SU-DHL-6 (cell line): ENCODE measurements at regions not wholly inside any gene's neighbourhood (a gene's known extent, or its start where the extent isn't known, plus 50 kb on each side); places are given as distances from the start of the nearest gene placed in this dataset.

ENCODE experiments used
- H2AFZ ChIP-seq: fragments of 200-600 bp; sonication (generic); 2 replicates; pipeline ENCODE4 v1.6.1; 2014; ENCODE audit warnings: low read depth, mild to moderate bottlenecking, moderate library complexity, mixed read lengths, antibody characterized with exemption, low read length; ENCODE audit not compliant: severe bottlenecking
- H3F3A ChIP-seq: fragments of 200-600 bp; shearing (Covaris generic); 2 replicates; pipeline ENCODE4 v1.6.0; 2016; ENCODE audit warnings: antibody characterized with exemption, mild to moderate bottlenecking; ENCODE audit not compliant: insufficient read depth
- H3K27ac ChIP-seq: fragments of 200-600 bp; sonication (generic); 2 replicates; pipeline ENCODE4 v1.5.1; 2016; ENCODE audit warnings: low read depth, mild to moderate bottlenecking, low read length, moderate library complexity, mixed read lengths
- H3K27me3 ChIP-seq: fragments of 200-600 bp; sonication (generic), shearing (Covaris generic); 2 replicates; pipeline ENCODE4 v1.6.0; 2014; ENCODE audit warnings: mild to moderate bottlenecking, low read length
- H3K36me3 ChIP-seq: fragments of 200-600 bp; sonication (generic); 2 replicates; pipeline ENCODE4 v1.6.1; 2014; ENCODE audit warnings: mild to moderate bottlenecking, low read length, mixed read lengths
- H3K4me2 ChIP-seq: fragments of 300-600, 200-600 bp; shearing (Covaris generic), sonication (generic); 2 replicates; pipeline ENCODE4 v1.6.0; 2014; ENCODE audit warnings: low read length, low read depth, mild to moderate bottlenecking; ENCODE audit not compliant: poor library complexity, severe bottlenecking
- H3K4me3 ChIP-seq: fragments of 200-600 bp; sonication (generic); 2 replicates; pipeline ENCODE4 v1.5.1; 2014; ENCODE audit warnings: antibody characterized with exemption, low read length, mild to moderate bottlenecking, mixed read lengths; ENCODE audit not compliant: insufficient read depth, poor library complexity, severe bottlenecking
- H3K79me2 ChIP-seq: fragments of 200-600 bp; sonication (generic); 2 replicates; pipeline ENCODE4 v1.6.1; 2014; ENCODE audit warnings: mild to moderate bottlenecking, low read length, moderate library complexity; ENCODE audit not compliant: insufficient read depth
- H3K9ac ChIP-seq: fragments of 200-600 bp; sonication (generic); 2 replicates; pipeline ENCODE4 v1.7.0; 2014; ENCODE audit warnings: mild to moderate bottlenecking, low read length
- H3K9me2 ChIP-seq: fragments of 200-600 bp; sonication (generic); replicated peaks from 2 replicates; pipeline ENCODE4 v1.6.1; 2014; ENCODE audit warnings: low read length; ENCODE audit not compliant: insufficient read depth
- H3K9me3 ChIP-seq: fragments of 200-600 bp; sonication (generic); 2 replicates; pipeline ENCODE4 v1.6.1; 2014; ENCODE audit warnings: low read length, mixed read lengths; ENCODE audit not compliant: insufficient read depth
- H4K20me1 ChIP-seq: fragments of 200-600 bp; sonication (generic); 2 replicates; pipeline ENCODE4 v1.6.1; 2014; ENCODE audit warnings: low read depth, mild to moderate bottlenecking, antibody characterized with exemption, low read length, moderate library complexity, mixed read lengths
- EZH2phosphoT487 ChIP-seq: fragments of 200-600 bp; sonication (generic), shearing (Covaris generic); conservative IDR thresholded peaks from 2 replicates; pipeline ENCODE4 v1.6.1; 2018; ENCODE audit warnings: mild to moderate bottlenecking, antibody characterized with exemption, low read length, moderate library complexity, mixed read lengths
- TF ChIP-seq, protein P1 (sequence below): fragments of 200-600 bp; sonication (generic); IDR thresholded peaks from one replicate; pipeline ENCODE4 v1.5.1; 2017; ENCODE audit warnings: antibody characterized with exemption, mild to moderate bottlenecking, low read length, moderate library complexity; ENCODE audit not compliant: insufficient read depth, poor library complexity, severe bottlenecking

DNA sequence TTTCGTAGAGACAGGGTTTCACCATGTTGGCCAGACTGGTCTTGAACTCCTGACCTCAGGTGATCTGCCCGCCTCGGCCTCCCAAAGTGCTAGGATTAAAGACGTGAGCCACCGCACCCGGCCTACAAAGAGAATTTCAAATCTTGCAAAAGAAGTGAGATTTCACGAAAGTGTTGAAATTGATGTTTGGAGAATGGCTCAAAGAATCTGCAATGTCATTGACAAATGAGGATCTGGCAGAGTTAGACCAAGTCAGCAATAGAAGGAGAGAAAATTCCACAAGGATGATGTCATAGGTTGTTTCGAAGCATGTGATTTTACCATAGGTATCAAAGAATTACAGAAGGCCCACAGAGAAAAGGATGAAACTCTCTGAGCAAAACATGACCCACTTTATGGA is 71.7 kb downstream of the LYZL2 start:
- Histone ChIP-seq H3K27me3 (no peaks in the 10 kb centered on the region), H3K9ac (no peak overlapping the region), H3K27ac (no peak overlapping the region), H3F3A (no peaks in the 10 kb centered on the region), H3K4me2 (no peak overlapping the region), H4K20me1 (no peaks in the 10 kb centered on the region), H3K9me3 (no peaks in the 10 kb centered on the region), H3K9me2 (no peaks in the 10 kb centered on the region), H3K4me3 (no peak overlapping the region), H3K36me3 (no peaks in the 10 kb centered on the region), H3K79me2 (no peaks in the 10 kb centered on the region), H2AFZ (no peak overlapping the region)
- TF ChIP-seq EZH2phosphoT487 = no peak
- TF ChIP-seq, protein P1, sequence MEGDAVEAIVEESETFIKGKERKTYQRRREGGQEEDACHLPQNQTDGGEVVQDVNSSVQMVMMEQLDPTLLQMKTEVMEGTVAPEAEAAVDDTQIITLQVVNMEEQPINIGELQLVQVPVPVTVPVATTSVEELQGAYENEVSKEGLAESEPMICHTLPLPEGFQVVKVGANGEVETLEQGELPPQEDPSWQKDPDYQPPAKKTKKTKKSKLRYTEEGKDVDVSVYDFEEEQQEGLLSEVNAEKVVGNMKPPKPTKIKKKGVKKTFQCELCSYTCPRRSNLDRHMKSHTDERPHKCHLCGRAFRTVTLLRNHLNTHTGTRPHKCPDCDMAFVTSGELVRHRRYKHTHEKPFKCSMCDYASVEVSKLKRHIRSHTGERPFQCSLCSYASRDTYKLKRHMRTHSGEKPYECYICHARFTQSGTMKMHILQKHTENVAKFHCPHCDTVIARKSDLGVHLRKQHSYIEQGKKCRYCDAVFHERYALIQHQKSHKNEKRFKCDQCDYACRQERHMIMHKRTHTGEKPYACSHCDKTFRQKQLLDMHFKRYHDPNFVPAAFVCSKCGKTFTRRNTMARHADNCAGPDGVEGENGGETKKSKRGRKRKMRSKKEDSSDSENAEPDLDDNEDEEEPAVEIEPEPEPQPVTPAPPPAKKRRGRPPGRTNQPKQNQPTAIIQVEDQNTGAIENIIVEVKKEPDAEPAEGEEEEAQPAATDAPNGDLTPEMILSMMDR = no peak

DNA sequence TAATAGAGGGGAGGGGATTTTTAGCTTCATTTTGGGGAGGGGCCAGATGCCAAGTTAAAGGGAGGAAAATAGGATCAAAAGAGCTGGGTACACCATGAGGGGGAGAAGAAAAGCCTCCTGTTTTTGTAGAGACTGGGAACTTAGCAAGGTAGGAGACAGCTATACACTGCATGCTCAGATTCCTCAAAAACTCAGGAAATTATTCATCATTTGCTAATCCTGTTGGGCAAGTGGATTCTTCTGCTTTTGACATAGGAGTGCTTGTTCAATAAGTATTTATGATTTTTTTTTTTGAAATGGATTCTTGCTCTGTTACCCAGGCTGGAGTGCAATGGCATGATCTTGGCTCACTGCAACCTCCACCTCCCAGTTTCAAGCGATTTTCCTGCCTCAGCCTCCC is 73.4 kb downstream of the LYZL2 start:
- Histone ChIP-seq H3K27ac (no peak overlapping the region), H3K4me2 (no peak overlapping the region), H3K27me3 (no peaks in the 10 kb centered on the region), H2AFZ (no peak overlapping the region), H3K9ac (no peak overlapping the region), H3K4me3 (no peak overlapping the region), H4K20me1 (no peaks in the 10 kb centered on the region), H3F3A (no peaks in the 10 kb centered on the region), H3K79me2 (no peaks in the 10 kb centered on the region), H3K36me3 (no peaks in the 10 kb centered on the region), H3K9me2 (no peaks in the 10 kb centered on the region), H3K9me3 (no peaks in the 10 kb centered on the region)
- TF ChIP-seq EZH2phosphoT487 = no peak
- TF ChIP-seq, protein P1 = no peak

DNA sequence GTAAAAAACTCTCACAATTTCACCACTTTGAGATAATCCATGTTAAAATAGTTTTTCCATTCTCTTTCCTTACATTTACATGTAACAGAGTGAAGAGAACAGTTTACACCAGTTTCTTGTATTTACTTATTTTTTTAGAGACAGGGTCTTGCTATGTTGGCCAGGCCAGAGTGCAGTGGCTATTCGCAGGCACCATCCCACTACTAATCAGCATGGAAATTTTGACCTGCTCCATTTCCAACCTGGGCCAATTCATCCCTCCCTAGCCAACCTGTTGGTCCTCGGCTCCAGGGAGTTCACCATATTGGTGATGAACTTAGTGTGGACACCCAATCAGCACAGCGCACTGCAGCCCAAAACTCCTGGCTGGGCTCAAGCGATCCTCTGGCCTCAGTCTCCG is 74.1 kb downstream of the LYZL2 start:
- H3K9me3 ChIP-seq = no peaks in the 10 kb centered on the region
- no peak overlapping the region for H3K27ac ChIP-seq
- no peak overlapping the region for H3K9ac ChIP-seq
- no peaks in the 10 kb centered on the region for H3K36me3 ChIP-seq
- H2AFZ ChIP-seq = no peak overlapping the region
- no peaks in the 10 kb centered on the region for H3K9me2 ChIP-seq
- TF ChIP-seq, protein P1 = no peak
- TF ChIP-seq EZH2phosphoT487 = no peak
- no peaks in the 10 kb centered on the region for H3K79me2 ChIP-seq
- no peaks in the 10 kb centered on the region for H4K20me1 ChIP-seq
- no peaks in the 10 kb centered on the region for H3F3A ChIP-seq
- H3K4me3 ChIP-seq = no peak overlapping the region
- H3K27me3 ChIP-seq = no peaks in the 10 kb centered on the region
- no peak overlapping the region for H3K4me2 ChIP-seq

DNA sequence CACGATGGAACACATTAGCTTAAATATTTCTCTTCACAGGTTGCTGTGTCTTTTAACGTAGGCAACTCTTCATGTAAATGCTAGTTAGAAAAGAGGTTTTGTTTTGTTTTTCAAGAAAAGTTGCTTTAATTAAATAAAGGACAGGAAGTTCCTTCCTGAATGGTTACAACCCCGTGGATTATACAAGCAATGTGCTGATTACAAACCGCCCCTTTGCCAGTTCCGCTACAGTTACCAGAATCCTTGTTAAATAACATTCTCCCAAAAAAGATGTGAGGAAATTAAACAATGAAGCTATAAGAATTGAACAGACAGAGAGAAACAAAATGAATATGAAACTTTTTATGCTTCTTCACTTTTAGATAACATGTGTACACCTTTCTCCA is 75.1 kb downstream of the LYZL2 start:
- TF ChIP-seq, protein P1 = no peak
- TF ChIP-seq EZH2phosphoT487 = no peak
- H3K9me2 ChIP-seq = no peaks in the 10 kb centered on the region
- no peak overlapping the region for H3K4me2 ChIP-seq
- no peak overlapping the region for H3K27ac ChIP-seq
- H3F3A ChIP-seq = no peaks in the 10 kb centered on the region
- H4K20me1 ChIP-seq = no peaks in the 10 kb centered on the region
- no peaks in the 10 kb centered on the region for H3K27me3 ChIP-seq
- H3K79me2 ChIP-seq = no peaks in the 10 kb centered on the region
- H2AFZ ChIP-seq = no peak overlapping the region
- no peak overlapping the region for H3K4me3 ChIP-seq
- no peaks in the 10 kb centered on the region for H3K9me3 ChIP-seq
- H3K36me3 ChIP-seq = no peaks in the 10 kb centered on the region
- no peak overlapping the region for H3K9ac ChIP-seq
